Left colon (tissue), 2 donors: ENCODE measurements at regions not wholly inside any gene's neighbourhood (a gene's known extent, or its start where the extent isn't known, plus 50 kb on each side); places are given as distances from the start of the nearest gene placed in this dataset.

Experiments used
- ATAC-seq: fragments of 200-7000 bp; cut with Tn5 transposase; one replicate; pipeline ENCODE4 v1.9.1; 2020; ENCODE audit warnings: mild to moderate bottlenecking, moderate library complexity
- DNase-seq, 2 donors: peaks; one replicate each; pipeline ENCODE4 v3.0.0-alpha.2; 2020
- intact Hi-C, 2 donors: fragments of 100-400 bp; cut with DNase I in 1 of 2; cut with micrococcal nuclease in 1 of 2; formaldehyde crosslinking; loops; one replicate each; pipeline versions ENCODE4 v1.11.2 to v1.14.0; 2022; cut with DNase I, micrococcal nuclease
- donor health status: DM: no; HTN: no; CAD: no.
- donor health status: DM: yes; HTN: yes; CAD: no.

GRCh38 chr10:114764656-114765055 is 56.9 kb upstream of the FHIP2A start:
- intact Hi-C loops = no loop called here
- ATAC-seq = no peak
- DNase-seq = no peak

DNA sequence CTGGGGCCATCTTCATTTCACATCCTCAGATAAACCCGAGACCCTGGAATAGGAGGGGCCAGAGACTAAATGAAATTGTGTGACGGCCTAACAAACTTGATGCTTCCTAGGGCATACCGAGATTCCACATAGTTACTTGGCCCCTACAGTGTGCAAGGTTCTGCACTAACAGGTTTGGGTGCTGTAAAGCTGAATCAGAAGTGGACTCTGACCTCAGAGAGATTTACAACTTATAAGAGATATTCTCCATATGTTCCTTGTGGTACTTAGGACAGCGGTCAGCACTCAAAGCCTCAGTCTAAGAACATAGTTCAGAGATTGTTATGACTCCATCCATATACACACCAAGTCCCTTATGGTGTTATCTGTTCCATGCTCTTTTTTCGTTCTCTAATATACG is 55.1 kb upstream of the FHIP2A start:
- ATAC-seq (peak; percentile 92), DNase-seq (peak; percentile 16 to 41)
- intact Hi-C loops = no loop called here

GRCh38 chr10:114767101-114767985 is 54.2 kb upstream of the FHIP2A start:
- ATAC-seq (peak; percentile 79), DNase-seq (peak; percentile 58 to 74)
- intact Hi-C loops = no loop called here

- DNase-seq = peak in 1 of 2 donors; percentile 30
- ATAC-seq = peak; percentile 57
- intact Hi-C loops = no loop called here
Observed at GRCh38 chr10:114767986-114768821, 53.4 kb upstream of the FHIP2A start.

- intact Hi-C loops = no loop called here
- no peak for DNase-seq
- ATAC-seq = no peak
Observed at GRCh38 chr10:114770009-114770408, 51.6 kb upstream of the FHIP2A start.

DNA sequence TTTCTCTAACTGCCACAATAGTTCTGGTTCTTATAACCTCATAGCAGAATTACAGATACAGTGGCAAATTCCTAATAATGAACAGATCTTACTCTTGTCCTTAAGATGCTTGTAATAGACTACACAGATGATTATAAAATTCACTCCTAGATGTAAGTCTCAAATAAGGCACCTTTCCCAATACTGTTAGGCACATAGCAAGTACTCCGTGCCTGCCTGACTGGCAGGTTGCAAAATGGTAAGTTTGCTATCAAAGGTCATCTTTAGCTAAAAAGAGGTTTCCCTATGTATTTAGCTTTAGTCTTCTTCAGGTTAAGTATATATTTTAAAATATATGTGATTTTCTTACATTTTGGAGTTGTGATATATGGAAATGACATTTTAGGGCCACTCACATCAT is 50.4 kb upstream of the FHIP2A start:
- DNase-seq (no peak), ATAC-seq (no peak)
- intact Hi-C loops = no loop called here

GRCh38 chr10:114771749-114772148 is 49.8 kb upstream of the FHIP2A start:
- ATAC-seq = no peak
- DNase-seq = no peak
- intact Hi-C loops = no loop called here
